KG1 (cell line): ENCODE measurements at regions not wholly inside any gene's neighbourhood (a gene's known extent, or its start where the extent isn't known, plus 50 kb on each side); places are given as distances from the start of the nearest gene placed in this dataset.

Experiments
- DNase-seq: peaks from one replicate; lab custom pipeline; 2025; lab: John Stamatoyannopoulos, UW

DNA sequence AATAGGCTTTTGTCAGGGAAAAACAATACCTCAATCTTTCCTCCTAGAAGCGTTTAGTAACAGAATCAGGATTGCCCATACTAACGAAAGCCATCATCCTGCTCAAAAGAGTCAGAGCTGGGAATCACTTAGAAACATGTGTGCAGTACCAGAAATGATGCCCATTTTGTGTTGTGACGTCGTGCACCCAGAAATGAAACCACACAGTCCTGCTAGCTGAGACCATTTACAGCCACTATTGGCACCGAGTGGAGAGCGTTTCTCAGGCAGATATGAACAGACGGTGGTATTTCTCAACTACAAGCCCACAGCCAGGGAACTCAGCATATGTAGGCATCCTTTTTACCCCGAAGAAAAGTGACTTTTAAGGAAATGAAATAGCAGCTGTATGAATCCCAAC is 284.3 kb upstream of the LRATD1 start:
- no peak for DNase-seq

DNA sequence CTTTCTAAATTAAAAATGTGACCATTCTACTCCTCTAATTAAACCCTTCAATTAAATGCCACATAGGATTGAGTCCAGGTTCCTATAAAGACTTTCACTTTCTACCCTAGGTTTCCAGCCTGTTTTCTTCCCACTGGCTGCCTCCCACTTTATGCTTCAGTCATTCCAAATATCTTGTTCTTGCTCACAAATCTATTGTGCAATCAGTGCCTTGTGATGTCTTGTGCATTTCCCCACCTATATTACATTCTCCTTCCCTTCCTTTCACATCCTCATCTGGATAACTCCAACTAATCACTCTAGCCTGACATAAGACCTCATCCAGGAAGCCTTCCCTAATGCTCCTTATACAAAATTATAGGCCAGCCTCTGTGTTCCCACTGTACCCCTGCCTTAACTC is 281.7 kb upstream of the LRATD1 start:
- no peak for DNase-seq

DNA sequence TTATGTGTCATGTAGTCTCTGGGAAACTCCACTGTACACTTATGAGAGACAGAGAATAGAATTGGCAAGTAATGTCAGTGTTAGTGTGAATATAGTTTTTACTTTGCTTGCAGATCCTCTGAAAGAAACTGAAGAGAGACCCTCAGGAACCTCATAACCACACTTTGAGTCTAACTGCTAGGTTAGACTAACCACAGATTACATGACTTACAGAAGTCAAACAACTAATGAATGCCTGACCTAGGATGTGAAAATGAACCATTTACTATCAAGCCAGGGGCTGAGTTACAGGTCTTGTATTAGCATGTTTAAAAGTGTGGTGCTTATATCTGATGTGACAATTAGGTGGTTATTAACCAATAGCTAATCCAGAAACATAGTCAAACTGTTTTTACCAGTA is 280.4 kb upstream of the LRATD1 start:
- no peak for DNase-seq

DNA sequence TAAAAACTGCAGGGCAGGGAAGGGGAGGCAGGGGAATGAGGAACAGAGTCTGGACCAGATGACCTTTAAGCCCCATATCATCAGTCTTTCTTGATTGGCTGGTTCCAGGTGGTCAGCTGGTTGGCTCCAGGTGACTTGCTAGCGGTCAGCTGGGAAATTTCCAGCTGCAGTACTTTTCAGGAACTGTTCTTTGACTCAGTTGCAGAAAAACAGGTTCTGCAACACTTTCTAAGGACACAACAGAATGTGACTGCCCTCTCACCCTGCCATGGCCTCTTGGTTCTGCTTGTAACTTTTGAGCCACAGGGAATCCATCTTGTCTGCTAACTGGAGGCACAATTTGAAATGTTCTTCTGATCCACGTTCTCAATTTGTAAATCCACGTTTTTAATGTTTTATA is 278.3 kb upstream of the LRATD1 start:
- DNase-seq, result no peak

DNA sequence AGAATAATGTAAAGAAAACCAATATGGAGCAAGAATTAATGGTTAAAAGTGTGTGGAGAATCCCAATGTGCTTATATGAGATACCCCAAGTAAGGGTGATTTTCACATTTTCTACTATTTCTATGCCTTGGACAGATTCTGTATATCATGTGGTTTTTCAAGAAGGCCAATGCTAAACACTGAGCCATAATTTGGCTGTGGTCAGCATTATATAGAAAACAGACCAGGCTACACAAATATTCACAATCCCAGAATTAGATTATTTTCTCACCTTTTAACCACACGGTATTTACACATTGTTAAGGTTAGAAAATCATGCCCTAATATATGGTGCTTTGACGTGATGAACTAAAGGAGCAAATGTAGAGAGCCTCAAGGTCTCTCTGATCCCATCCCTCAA is 277.4 kb upstream of the LRATD1 start:
- DNase-seq, result no peak

DNA sequence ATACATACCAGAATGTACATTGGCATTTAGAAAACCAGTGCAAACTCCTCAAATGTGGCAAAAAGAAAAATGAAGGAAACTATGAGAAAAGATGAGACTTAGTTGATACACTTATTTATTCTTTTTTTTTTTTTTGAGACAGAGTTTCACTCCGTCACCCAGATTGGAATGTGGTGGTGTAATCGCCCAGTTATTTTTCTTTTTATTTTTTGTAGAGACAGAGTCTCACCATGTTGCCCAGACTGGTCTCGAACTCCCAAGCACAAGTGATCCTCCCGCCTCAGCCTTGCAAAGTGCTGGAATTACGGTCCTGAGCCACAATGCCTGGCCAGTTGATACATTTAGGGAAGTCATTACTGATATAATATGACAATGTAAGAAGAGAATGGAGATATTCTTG is 274.2 kb upstream of the LRATD1 start:
- DNase-seq, result no peak

DNA sequence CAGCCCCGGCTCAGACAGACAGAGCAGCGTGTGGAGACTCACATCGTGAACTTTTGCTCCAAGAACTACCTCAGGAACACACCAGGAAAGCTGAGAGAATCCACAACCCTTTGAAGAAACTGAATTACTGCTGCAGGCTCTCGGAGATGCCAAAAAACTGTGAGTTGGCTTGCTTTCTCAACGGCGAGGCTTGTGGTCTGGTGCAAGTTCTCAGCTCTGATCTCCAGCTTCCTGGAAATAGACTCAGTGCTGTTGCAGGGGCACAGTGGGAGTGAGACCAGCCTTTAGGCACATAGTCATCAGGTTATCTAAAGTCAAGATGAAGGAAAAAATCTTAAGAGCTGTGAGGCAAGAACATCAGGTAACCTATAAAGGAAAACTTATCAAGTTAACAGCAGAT is 273.7 kb upstream of the LRATD1 start:
- DNase-seq, result no peak

DNA sequence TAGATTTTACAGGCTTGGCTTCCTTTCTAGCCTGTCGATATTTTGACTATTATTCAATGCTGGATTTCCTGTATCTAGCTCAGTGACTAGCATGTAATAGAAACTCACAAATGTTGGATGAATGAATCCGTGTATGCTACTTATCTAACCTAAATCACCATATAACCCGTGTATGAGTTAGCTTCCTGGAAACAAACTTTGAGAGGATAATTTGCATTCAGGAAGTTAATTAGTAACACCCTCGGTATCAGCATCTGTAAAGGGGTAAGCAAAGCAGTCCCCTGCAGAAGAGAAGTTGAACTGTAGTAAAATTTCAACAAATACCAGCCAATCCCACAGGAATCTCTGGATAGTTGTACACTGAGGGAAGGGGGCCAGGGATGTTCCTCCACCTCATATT is 269.4 kb upstream of the LRATD1 start:
- no peak for DNase-seq

DNA sequence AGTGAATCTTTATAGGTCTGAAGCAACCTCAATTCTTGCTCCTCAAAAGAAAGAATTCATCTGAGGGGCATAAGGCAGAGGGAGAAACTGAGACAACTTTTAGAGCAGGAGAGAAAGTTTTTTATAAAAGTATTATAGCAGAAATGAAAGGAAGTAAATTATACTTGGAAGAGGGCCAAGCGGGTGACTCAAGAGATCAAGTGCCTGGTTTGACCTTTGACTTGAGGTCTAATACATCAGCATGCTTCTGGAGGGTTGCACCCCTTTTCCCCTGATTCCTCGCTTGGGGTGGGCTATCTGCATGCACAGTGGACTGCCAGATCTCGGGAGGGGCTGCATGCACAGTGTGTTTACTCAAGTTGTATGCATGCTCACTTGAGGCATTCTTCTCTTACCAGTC is 268.5 kb upstream of the LRATD1 start:
- no peak for DNase-seq

DNA sequence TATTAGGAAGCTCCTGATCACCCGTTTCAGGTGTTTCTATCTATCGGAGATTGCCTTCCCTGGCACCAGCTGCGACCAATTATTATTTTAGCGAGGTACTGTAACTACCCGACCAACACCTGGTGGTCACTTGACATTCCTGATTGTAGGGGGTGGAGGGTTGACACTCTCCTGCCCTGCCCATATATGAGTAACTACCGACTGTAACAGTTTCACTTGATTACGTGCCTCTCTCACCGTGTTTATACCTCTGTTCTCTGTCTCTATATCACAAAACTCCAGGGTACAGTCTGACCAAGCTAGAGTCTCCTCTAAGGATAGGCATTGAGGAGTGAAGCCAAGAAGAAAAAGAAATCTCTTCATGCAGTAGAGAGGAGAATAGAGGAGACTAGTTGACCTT is 268.0 kb upstream of the LRATD1 start:
- no peak for DNase-seq

DNA sequence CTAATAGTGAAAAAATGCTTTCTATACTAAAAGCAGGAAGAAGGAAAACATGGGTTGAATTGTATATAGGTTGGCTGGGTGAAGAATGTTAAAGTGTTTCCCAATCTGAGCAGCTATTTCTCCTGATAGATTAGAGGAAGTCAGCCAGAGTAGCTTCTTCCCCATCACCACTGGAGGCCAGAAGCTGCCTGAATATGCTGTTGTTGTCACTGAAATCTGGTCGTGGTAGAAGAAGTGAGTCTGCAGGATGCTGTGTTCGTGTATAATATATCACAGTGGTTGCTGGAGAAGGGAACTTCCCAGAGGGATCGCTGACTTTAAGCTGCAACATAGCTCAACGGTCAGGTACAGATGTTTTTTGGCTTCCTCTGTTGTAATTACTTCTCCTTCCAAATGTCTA is 247.5 kb upstream of the LRATD1 start:
- no peak for DNase-seq

DNA sequence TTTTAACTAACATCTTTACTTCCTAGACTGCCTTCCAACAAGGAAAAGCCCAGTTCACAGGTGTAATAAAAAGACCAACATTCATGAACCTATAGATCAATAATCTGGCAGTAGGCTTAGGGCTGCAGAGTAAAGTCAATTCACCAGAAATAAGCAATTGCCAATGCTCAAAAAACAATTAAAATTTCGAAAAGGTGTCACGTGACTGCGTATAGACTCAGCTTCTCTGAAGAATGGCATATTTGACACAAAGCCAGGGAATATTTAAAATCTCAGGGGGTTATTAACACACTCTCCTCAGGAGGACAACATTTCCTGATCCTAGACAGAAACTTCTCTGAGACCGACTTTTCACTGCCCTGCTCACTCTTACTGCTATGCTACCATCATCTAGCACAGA is 245.2 kb upstream of the LRATD1 start:
- no peak for DNase-seq

DNA sequence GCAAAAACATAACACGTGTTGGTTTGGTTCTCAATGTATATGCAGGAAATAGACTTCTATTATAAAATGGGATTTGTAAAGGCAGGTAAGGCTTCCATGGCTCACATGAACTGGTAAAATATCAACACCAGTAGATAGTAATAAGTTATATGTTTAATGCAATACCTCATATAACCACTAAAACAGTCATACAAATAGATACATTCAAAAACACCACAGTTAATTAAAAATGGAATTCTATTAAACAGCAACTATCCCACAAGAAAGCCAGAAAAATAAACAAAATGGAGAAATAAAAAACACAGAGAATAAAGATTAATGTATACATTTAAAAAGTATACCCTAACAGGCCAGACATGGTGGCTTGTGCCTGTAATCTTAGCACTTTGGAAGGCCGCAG is 243.8 kb upstream of the LRATD1 start:
- no peak for DNase-seq

DNA sequence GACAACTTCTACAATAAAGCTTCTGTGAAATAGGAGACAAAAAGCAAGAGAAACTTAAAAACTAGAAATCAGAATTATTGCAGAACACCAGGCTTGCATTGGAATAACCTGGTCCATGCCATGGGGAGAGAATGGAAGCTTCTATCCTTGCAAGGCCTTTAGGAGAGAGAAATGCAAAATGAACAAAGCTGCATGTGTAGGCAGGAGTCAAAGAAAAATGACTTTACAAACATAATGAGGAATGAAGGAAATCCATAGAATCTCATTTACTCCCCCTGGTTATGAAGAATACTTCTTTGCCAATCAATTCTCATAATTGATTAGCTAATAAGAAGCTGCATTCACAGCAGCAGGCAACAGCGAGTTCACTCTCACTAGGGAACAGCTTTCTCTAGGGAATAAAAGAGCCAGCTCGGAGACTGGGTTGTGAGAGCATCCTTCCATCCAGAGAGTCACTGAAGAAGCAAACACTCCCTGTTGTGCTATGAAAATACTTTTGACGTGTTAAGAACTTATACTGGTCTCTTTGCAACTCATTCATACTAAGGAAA is 235.9 kb upstream of the LRATD1 start:
- DNase-seq, result no peak

DNA sequence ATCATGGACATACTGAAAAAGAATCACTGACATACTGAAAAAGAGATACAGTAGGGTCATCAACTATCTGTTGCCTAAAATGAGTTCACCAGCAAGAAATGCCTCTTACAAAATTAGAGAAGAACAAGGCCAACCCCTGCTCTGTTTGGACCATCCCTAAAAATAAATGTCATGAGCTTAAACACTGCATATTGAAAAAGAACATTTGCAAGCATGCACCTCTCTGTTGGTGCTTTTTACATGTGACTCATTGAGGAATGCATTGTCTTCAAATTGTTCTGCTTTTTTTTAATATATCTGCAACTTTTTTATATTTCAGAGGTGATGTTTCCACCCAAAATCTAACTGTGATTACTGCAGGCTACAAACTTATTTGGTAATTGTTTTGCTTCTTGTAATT is 233.9 kb upstream of the LRATD1 start:
- no peak for DNase-seq

DNA sequence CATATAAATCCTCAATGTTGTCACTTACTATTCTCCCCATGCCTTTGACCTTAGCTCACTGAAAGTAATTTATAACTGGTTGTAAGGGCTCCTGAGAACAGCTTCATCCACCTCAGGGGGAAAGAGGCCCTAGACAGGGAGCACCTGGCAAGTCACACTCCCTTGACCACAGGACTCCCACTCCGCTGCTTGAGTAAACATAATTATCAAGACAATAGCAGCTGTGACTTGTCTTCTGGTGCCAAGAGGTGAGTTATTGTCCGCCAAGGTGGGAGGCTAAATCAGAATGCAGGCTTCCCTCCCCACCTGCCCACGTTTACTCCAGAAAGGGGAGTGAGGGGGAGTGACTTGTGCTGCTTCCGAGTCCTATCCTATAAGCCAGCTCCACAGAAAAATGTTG is 230.6 kb upstream of the LRATD1 start:
- DNase-seq, result no peak

DNA sequence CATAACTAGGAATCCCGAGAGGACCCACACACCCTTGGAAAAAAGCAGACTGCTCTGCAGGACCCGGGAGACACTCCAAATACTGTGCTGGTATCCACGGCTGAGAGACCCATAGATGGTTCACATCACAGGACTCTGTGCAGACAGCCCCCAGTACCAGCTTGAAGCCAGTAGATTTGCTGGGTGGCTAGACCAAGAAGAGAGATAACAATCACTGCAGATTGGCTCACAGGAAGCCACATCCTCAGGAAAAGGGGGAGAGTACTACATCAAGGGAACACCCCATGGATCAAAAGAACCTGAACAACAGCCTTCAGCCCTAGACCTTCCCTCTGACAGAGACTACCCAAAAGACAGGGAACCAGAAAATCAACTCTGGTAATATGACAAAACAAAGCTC is 223.8 kb upstream of the LRATD1 start:
- no peak for DNase-seq

DNA sequence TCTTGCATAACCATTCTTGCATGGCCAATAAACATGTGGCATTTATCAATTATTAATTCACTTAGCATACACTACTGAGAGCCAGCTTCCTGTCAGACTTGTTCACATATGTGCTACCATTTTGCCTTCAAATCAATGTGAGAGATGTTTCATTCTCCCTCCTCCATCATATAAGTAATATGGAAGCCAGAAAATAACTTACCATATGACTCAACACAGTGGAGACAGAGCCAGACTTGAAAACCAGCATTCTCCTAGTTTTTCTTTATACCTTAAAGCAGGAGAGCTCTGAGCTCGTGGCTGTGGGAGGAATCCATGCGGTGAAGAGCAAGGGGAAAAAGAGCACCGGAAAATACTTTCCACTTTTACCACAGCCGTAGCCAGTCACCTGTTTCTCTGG is 215.0 kb upstream of the LRATD1 start:
- DNase-seq, result no peak

DNA sequence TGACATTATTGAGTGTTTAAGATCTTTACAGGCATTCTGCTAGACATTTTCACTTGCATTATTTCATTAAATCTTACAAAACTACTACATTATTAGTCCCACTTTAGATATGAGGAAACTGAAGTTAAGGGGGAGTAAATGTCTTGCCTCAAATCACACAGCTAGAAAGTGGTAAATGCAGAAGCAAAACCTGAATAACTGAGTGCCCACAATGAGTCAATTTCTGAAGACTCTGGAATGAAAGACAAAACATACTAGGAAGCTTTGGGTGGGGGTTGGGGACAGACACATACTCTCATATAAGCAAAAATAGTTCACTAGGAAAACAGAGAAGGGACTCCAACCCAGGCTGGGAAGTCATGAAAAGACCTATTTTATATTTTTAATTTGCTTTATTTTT is 214.4 kb upstream of the LRATD1 start:
- no peak for DNase-seq

DNA sequence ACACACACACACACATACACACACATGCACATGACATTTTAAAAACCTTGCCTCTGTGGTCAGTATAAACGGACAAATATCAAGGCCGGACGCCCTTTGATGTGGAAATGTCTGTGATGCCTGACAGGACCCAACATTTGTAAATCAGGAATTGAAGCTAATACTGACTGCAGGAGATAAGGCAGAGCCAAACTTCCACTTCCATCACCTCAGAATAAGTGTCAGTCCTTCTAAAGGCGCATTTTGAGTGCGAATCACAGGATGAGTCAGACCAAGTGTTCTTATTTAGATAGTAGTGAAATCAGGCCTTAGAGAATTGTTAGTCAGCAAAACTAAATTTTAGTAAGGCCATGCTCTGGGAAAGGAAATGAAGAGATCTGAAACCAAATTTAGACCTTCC is 211.7 kb upstream of the LRATD1 start:
- DNase-seq, result no peak

DNA sequence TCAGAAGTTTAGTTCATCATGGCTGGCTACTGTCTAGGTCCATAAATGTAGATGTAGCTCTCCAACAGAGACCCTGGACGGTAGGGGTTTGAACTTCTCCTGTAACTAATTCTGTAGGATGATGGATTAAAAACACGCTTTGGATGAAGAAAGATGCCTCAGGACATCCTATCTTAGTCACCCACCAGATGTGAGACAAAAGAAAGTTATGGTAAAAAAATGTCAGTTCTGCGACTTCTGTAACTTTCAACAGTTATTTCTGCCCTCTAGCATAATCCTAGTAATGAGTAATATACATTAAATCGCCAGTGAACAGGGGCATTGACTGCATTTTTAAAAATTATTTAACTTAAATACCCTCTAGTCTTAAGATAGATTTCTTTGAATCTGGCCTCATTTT is 210.1 kb upstream of the LRATD1 start:
- no peak for DNase-seq

DNA sequence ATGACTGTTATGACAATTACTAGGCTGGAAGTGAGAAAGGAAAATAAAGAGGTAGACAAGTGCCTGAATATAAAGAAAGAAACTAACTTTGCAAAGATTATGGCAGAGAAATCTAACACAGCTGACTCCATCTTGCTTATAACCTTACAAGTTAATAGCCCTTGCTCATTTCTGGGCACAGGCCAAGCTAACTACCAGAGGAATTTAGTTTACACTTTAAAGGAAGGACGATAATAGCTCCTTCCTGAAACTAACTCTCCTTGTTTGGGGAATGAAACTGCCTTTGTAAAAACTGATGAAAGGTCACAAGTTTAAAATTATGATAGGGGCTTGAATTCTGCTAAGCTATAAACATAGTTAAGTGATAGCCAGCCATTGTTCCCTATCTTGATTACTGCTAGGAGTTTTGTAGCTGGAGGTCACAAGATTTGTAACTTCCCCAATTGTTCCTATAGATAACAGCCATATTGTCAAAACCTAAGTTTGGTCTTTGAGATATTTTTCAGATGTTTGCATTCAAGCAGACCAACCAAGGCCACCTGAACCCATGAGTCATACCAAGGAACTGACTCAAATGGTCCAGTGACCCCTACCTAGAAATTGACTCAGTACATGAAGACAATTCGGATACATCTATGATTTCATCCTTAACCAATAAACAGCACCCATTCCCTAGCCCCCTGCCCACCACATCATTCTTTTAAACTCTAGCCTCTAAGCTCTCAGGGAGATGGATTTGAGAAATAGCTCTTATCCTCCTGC is 209.2 kb upstream of the LRATD1 start:
- no peak for DNase-seq

DNA sequence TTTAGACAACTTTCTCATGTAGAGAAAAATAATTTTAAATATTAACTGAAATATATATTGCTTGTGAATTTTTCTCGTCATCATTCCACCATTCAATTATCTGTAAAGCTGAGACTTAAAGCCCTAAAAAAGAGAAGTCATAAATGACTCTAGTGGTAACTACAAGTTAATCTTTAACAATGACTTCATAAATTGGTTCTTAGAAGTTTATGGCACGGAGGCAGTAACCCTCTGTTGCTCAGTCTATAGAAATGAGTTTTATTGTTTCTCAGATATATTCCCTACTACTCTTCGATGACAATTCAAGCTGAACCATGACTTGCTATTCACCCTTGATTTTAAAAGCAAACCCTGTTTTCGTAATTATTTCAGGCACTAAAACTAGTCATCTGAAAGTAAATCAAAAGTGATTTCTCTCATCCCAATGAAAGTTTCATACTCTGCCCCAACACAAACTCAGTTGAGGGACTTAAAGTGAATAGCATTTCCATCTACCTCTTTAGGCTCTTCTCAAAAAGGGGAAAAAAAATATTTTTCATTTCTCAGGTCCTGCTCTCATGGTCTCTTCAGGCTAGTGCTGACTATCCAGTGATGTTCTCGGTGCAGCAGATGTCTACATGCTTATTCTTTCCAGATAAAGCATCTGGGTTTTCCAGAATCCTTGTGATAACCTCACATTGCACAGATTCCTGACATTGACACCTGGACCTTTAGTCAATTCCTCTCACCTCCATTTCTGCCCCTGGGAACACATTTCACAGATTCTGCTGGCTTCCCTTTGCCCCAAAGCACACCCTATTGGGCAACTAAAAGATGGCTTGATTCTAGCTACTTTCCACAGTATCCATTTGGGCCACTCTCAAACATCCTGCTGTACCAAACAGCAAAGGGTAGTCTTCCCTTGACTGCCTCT is 207.8 kb upstream of the LRATD1 start:
- DNase-seq, result no peak
